NCI-H2029 (cell line): ENCODE measurements at regions not wholly inside any gene's neighbourhood (a gene's known extent, or its start where the extent isn't known, plus 50 kb on each side); places are given as distances from the start of the nearest gene placed in this dataset.
"Not testable (repeated sequence)": the region's sequence is repeated elsewhere in the genome, so short reads cannot be mapped to it uniquely, and the experiment has no call there.

Experiments used
- DNase-seq: peaks from one replicate; lab custom pipeline; 2025; lab: John Stamatoyannopoulos, UW

GRCh38 chr1:65020774-65021173, 54.4 kb upstream of the JAK1 start:
- no peak for DNase-seq

DNA sequence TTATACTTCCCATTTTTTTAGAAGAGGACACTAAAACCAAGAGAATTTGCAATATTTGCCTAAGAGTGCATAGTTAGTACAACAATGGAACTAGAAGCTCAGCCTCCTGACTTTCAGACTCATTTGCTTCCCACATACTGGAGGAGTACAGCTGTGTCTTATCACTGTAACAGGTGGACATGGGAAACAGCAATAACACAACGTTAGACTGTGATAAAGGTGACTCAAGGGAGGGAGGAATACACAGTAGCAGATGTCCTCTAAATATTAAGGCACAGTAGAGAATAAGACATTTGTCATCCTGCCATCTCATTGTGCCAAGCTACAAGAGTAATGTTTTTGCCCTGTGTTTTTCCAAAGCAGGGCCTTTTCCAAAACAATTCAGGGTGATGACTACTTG, 55.4 kb upstream of the JAK1 start:
- no peak for DNase-seq

- DNase-seq, result no peak
Observed at GRCh38 chr1:65022216-65022615, 55.9 kb upstream of the JAK1 start.

DNA sequence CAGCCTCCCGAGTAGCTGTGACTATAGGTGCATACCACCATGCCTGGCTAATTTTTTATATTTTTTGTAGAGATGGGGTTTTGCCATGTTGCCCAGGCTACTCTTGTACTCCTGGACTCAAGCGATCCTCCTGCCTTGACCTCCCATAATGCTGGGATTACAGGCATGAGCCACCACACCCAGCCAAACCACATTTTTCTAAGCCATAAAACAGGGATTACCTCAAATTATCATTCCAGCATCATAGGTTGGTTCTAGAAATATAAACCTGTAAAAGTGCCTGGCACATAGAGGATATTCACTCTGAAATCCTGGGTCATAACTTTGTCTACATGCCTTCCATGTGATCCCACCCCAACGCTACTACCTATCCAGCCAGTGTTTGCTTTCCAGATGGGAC, 59.4 kb upstream of the JAK1 start:
- DNase-seq, result no peak

DNA sequence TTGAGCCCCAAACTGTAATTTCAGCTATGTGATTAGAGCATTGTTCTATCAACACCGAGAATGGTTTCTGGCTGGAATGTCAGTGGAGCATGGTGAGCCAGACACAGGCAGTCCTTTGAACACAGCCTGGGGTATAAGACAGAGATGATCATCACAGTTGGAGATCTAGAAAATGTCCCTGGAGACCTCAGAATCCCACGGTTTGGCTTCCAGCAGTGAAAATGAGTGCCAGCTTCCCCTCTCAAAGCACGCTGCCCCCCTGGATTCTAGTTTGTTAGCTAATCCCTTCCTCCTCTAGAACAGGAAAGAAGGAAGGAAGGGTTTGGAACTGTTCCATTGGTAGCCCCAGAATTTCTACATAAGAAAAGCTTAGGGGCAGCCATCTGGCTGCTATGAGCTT, 59.9 kb upstream of the JAK1 start:
- DNase-seq, result no peak

DNA sequence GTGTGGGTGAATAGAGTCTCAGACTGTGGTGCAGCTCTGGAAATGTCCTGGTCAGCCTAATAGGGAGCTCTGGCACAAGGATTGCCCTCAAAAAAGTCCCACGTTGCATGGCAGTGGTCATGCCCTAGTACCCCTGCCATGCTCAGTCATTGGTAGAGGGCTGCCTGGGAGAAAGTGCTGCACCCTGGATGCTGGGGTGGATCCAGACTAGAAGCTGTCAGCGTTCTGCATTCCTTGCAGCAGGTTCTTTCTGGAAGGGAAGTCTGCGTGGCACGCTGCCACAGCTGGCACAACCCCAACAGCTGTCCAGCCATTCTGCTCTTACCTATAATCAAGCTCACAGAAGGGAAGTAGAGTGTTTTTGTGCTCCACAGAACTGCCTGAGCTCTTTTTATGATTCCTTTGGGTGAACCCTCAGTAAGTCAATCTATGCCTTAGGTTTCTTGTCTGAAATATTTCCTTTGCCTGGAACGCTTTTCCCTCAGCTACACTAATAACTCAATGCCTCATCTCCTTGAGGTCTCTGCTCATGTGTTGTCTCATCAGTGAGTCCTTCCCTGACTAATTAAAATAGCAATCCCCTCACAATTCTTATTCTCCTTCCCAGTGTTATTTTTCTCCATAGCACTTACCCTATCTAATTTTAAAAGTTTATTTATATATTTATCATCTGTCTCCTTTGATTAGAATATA, 61.5 kb upstream of the JAK1 start:
- DNase-seq, result peak; percentile 93

- not testable (repeated sequence) for DNase-seq
Observed at GRCh38 chr1:65029434-65029833, 63.1 kb upstream of the JAK1 start.

- DNase-seq, result not testable (repeated sequence)
Observed at GRCh38 chr1:65034879-65035278, 68.5 kb upstream of the JAK1 start.

DNA sequence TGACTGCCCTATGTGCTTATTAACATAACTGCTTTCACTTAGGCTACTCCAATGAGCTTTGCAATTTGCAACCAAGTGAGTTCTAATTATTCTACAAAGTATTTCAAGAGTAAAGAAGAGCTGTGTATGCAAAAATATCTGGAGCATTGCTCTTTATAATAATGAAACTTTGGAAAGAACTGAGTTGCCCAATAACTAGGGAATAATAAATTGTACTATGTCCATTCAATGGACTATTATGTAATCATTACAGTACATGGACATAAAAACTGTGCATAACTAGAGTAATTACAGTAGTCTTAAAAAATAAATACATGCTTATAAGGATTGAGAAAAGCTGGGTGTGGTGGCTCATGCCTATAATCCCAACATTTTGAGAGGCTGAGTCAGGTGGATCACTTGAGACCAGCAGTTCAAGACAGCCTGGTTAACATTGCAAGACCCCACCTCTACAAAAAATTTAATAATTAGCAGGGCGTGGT, 70.3 kb upstream of the JAK1 start:
- no peak for DNase-seq

DNA sequence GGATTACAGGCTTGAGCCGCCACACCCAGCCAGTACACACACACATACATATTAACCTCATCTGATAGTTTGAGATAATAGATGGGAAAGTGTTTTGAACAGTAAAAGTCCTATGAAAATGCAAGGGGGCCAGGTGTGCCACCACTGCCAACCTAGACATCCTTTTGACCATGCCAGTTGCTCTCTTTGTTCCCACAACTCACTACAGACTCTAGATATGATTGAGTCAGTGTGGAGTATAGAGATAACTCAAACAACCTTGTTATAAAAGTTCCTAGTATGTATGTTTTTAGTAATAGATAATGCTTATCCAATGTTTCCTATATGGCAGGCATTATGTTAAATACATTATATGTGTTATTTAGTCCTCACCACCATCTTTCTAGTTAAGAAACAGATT, 72.7 kb upstream of the JAK1 start:
- DNase-seq, result no peak

- no peak for DNase-seq
Observed at GRCh38 chr1:65039508-65039907, 73.2 kb upstream of the JAK1 start.

GRCh38 chr1:65042467-65042866, 76.1 kb upstream of the JAK1 start:
- no peak for DNase-seq

- no peak for DNase-seq
Observed at GRCh38 chr1:65044411-65044810, 78.1 kb upstream of the JAK1 start.

GRCh38 chr1:65045022-65045817, 78.9 kb upstream of the JAK1 start:
- no peak for DNase-seq

DNA sequence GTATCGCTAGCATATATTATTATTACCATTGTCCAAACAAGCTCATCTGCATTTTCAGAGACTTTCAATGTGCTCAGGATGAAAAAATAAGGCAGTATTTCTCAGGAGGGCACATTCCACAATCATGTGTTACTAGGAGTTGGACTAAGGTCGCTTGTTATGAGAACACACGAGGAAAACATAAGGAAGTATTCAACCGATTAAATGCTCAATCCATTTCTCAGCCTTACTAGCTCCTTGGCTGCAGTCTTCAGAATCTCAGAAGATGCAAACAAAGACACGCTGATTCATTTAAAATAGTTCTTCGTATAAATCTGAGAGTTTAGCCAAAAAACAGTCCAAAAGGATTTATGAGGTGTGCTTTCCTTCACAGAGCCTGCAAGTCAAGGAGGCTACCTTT, 82.0 kb upstream of the JAK1 start:
- no peak for DNase-seq

- peak; percentile 28 for DNase-seq
Observed at GRCh38 chr1:65049941-65050713, 83.8 kb upstream of the JAK1 start.

DNA sequence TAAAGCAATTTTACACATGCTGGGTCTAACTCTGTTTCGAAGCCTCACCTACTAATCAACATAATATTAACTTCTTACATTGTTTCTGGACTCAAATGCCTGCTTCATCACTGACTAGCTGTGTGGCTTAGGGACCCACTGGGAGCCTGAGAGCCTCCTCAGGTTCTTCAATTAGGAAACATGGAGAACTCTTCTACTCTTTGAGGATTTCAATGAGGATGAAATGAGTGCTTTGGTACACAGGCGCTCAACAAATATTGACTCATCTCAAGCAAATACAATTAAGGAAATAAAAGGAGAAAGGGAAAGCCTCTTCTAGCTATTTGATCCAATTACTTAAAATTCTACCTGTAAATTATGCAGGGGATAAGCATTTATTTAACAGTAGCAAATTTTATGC, 84.4 kb upstream of the JAK1 start:
- peak; percentile 97 for DNase-seq

GRCh38 chr1:65054481-65054880, 88.1 kb upstream of the JAK1 start:
- no peak for DNase-seq

- DNase-seq, result no peak
Observed at GRCh38 chr1:65055747-65056146, 89.4 kb upstream of the JAK1 start.

- no peak for DNase-seq
Observed at GRCh38 chr1:65056234-65056633, 89.9 kb upstream of the JAK1 start.

DNA sequence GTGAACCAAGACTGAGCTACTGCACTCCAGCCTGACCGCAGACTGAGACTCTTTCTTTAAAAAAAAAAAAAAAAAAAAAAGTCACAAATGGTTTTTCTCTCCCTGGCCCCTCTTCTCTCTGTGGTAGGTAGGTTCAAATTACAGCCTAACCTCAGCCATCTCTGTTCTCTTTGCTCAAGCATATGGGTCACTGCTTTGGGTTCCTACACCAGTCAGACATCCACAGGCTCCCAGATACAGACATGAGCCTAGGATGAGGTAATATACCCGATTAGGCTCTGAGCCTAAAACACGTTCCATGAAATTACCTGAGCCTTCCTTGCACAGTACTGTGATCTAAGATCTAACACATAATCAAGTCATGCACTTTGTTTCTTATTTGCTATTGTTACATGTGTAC, 90.5 kb upstream of the JAK1 start:
- DNase-seq, result no peak

DNA sequence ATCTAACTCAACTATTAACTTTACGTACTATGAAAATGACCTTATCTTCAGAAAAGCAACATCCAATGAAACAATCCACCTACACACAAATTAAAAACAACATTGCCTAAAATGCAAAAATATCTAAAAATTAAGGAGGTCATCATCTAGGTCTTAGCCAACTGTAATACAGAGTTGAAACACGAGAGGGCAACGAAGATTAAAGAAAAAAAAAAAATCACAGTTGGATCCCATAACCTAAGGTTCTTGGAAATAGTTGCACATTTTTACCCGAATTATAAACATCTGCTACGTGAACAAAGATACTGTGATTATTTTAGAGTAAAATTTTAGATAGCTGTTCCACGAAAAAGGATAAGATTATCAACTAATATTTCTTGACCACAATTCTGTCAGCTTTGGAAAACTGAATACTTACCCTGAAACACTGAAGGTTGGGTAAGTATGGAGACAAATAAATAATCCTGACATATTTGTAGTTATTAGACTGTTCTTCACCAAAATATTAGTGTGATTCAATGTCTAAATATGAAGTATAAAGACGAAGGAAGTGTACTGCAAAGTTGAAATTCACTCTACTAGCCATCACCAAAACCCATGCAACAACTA, 88.0 kb upstream of the AK4 start:
- DNase-seq, result no peak
